ENCODE measurements at regions not wholly inside any gene's neighbourhood (a gene's known extent, or its start where the extent isn't known, plus 50 kb on each side); places are given as distances from the start of the nearest gene placed in this dataset.

DNA sequence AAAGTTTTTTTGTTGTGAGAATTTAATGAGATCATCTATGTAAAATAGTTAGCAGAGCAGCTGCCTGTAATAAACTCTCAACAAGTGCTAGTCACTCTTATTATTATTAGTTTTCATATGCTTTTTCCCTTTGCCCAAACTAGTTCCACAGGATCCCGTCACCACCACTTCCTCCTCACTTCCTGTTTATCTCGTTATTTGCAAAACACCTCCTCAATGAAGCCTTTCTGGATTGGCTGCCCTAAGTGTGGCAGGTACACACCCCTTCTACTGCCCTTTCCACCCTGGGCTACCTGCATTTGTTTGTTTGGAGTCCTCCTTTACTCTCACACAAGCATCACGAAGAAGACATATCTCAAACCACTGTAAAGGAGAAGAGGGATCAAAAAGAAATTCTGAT, 54.4 kb upstream of the KLF3 start:
- no peak for DNase-seq

DNA sequence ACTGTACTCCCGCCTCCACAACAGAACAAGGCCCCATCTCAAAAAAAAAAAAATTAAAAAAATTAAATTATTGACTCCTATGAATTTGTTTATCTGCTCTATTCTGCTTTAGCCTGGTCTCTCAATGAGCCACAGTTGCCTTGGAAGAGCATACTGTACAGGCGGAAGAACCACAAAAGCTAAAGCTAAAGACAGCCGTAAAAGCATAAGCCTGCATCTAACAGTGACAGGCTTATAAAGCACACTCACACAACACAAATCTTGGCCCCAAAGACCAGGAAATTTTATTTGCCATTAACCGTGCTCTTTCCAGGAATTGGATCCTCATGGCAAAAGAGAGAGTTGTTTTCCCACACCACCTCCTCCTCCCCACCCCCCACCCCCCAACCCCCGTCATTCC, 53.5 kb upstream of the KLF3 start:
- DNase-seq, result no peak

DNA sequence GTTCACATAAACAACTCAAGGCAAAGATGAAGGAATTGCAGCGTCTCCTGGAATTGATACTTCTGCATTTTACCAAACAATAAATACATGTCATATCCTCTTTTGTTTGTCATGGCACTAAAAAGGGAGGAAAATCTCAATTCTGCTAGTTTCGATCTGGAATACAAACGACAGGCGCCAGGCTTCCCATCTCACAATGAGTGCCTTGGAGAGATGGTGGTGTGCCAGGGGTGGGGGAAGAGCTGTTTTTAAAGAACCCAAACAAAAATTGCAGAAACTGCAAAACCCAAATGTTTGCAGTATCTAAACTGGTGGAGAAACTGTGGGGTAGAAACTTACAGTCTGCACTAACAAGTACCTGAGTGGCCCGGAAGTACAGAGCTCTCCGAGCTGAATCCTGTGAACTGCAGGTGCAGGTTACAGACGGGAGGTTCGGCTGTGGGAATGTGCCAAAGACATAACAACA, 53.0 kb upstream of the KLF3 start:
- DNase-seq, result no peak

DNA sequence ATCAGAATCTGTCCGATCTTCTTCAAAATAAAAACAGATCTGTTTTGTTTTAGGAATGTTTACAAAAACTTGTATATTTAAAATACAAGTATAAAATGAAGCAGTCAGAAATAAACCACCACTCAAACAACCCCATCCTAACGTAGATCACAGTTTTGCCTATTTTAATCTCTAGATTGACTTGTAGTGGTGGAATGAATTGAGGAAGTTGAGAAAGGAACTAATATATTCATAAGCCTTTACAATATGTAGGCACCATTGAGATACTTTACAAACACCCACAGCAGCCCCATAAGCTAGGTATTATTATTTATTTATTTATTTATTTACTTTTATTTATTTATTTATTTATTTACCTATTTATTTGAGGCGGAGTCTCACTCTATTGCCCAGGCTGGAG, 52.3 kb upstream of the KLF3 start:
- DNase-seq, result no peak

DNA sequence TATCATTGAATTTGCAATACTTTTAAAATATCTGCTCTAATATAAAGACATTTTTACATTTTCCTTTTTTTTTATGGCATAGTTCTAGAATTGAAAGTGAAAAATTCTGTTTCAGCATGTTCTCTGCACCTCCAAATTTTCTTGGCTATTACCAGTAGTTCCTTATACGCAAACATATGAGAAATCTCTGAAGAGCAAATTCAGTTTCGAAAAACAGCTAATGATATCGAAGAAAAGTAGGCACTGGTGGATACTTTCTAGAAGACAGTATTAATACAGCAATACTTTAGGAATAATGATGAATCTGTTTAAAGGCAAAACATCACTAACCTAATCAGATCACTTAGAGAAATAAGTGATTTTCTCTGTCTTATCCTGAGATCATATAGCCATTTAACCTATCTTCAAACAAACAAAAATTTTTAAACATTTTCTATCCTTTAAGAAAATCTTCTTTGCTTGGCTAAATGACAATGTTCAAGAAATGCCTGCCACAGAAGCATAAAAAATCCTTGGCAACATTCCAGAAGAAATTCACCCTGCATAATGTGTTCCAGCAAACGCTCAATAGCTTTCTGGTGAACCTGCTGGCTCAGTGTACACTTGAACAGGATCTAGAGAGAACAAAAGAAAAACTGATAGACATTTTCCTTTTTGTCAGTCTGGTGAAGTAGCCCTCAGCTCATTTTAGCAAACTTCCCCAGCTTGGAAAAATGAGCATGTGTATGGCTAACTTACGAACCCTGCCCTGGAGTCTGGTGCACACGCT, 51.2 kb upstream of the KLF3 start:
- DNase-seq, result no peak

Data from stimulated activated CD4-positive, alpha-beta T cell treated with anti-CD3 and anti-CD28 coated beads, Interleukin-15, amount 100 ng/mL, for 24 hours (primary cell).